GM21515 (cell line): ENCODE measurements at regions not wholly inside any gene's neighbourhood (a gene's known extent, or its start where the extent isn't known, plus 50 kb on each side); places are given as distances from the start of the nearest gene placed in this dataset.
"Not testable (repeated sequence)": the region's sequence is repeated elsewhere in the genome, so short reads cannot be mapped to it uniquely, and the experiment has no call there.

ENCODE experiments used
- ATAC-seq: cut with Tn5 transposase; IDR thresholded peaks from one replicate; pipeline ENCODE4 v1.9.1; 2021; ENCODE audit not compliant: unreplicated experiment

GRCh38 chr15:100720406-100720967 is 118.1 kb downstream of the ASB7 start:
- ATAC-seq: no peak

- ATAC-seq: no peak
Measured at GRCh38 chr15:100721758-100722550, 119.6 kb downstream of the ASB7 start.

GRCh38 chr15:100722551-100723314 is 120.3 kb downstream of the ASB7 start:
- ATAC-seq: no peak

- no peak for ATAC-seq
Measured at GRCh38 chr15:100723315-100723801, 121.0 kb downstream of the ASB7 start.

- no peak for ATAC-seq
Measured at GRCh38 chr15:100725121-100726069, 123.0 kb downstream of the ASB7 start.

GRCh38 chr15:100726070-100726420 is 123.7 kb downstream of the ASB7 start:
- ATAC-seq: no peak

GRCh38 chr15:100726421-100727190 is 124.2 kb downstream of the ASB7 start:
- ATAC-seq: no peak

GRCh38 chr15:100727291-100727851 is 125.0 kb downstream of the ASB7 start:
- ATAC-seq: no peak

- no peak for ATAC-seq
Measured at GRCh38 chr15:100728371-100729201, 126.2 kb downstream of the ASB7 start.

- ATAC-seq: no peak
Measured at GRCh38 chr15:100729461-100729860, 127.1 kb downstream of the ASB7 start.

GRCh38 chr15:100730129-100730528 is 127.7 kb downstream of the ASB7 start:
- ATAC-seq: no peak

GRCh38 chr15:100730655-100731266 is 128.4 kb downstream of the ASB7 start:
- ATAC-seq: no peak

- ATAC-seq: no peak
Measured at GRCh38 chr15:100731267-100732152, 129.1 kb downstream of the ASB7 start.

GRCh38 chr15:100732211-100733055 is 130.0 kb downstream of the ASB7 start:
- ATAC-seq: no peak

- ATAC-seq: no peak
Measured at GRCh38 chr15:100733101-100733842, 130.9 kb downstream of the ASB7 start.

GRCh38 chr15:100733843-100734185 is 131.4 kb downstream of the ASB7 start:
- not testable (repeated sequence) for ATAC-seq
